OCI-LY7 (cell line): ENCODE measurements at regions not wholly inside any gene's neighbourhood (a gene's known extent, or its start where the extent isn't known, plus 50 kb on each side); places are given as distances from the start of the nearest gene placed in this dataset.

Experiments used
- CTCF ChIP-seq: fragments of 200-600 bp; sonication (generic); conservative IDR thresholded peaks from 2 replicates; pipeline ENCODE4 v1.5.1; 2014; ENCODE audit warnings: mild to moderate bottlenecking, antibody characterized with exemption, low read length, moderate library complexity, mixed read lengths
- EZH2phosphoT487 ChIP-seq: fragments of 200-600 bp; sonication (generic); IDR thresholded peaks from 2 replicates; pipeline ENCODE4 v1.6.1; 2018; ENCODE audit warnings: low read depth, borderline replicate concordance, mild to moderate bottlenecking, mixed run types, antibody characterized with exemption, low read length, moderate library complexity, mixed read lengths

DNA sequence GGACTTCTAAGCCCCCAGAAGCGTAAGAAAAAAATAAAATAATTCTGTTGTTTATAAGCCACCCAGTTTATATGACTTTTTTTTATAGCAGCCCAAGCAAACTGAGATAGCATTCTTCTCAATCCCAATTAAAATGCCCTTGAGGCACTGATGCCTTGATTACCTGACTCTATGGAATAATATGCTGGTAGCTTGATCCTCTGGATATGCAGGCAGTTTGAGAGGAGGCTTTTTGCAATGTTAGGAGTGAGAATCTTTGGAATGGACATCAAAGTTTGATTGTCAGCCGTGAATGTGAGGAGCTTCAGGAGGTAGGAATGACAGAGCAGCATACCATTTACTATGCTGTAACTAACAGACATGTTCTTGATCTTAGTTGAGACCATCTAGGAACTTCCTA is 275.6 kb downstream of the AASDHPPT start:
- TF ChIP-seq CTCF = no peak
- no peak for TF ChIP-seq EZH2phosphoT487
